Activated naive CD4-positive, alpha-beta T cell treated with anti-CD3 and anti-CD28 coated beads, Interleukin-2, amount 10 ng/mL, durations not matched to agents 7 days and 5 days (primary cell): ENCODE measurements at regions not wholly inside any gene's neighbourhood (a gene's known extent, or its start where the extent isn't known, plus 50 kb on each side); places are given as distances from the start of the nearest gene placed in this dataset.

Experiments
- CTCF ChIA-PET: fragments of 350-600 bp; sonication (Branson Sonifier 250); formaldehyde crosslinking; loops from one replicate; lab custom pipeline; 2021; ENCODE audit warnings: antibody characterized with exemption; lab: Charles Lee
- DNase-seq: peaks from one replicate; pipeline ENCODE4 v3.0.0-alpha.2; 2020
- H3K27ac Mint-ChIP-seq: one replicate; pipeline ENCODE4 v1.8.0; 2021; ENCODE audit warnings: mild to moderate bottlenecking, moderate library complexity, mixed read lengths
- H3K27me3 Mint-ChIP-seq: one replicate; pipeline ENCODE4 v1.8.0; 2021; ENCODE audit warnings: mild to moderate bottlenecking, mixed read lengths
- H3K36me3 Mint-ChIP-seq: one replicate; pipeline ENCODE4 v1.8.0; 2021; ENCODE audit warnings: mixed read lengths
- H3K4me1 Mint-ChIP-seq: one replicate; pipeline ENCODE4 v1.8.0; 2021; ENCODE audit warnings: mixed read lengths
- H3K4me3 Mint-ChIP-seq: one replicate; pipeline ENCODE4 v1.8.0; 2021; ENCODE audit warnings: mild to moderate bottlenecking, moderate library complexity, mixed read lengths
- H3K9me3 Mint-ChIP-seq: one replicate; pipeline ENCODE4 v1.8.0; 2021; ENCODE audit warnings: mixed read lengths

DNA sequence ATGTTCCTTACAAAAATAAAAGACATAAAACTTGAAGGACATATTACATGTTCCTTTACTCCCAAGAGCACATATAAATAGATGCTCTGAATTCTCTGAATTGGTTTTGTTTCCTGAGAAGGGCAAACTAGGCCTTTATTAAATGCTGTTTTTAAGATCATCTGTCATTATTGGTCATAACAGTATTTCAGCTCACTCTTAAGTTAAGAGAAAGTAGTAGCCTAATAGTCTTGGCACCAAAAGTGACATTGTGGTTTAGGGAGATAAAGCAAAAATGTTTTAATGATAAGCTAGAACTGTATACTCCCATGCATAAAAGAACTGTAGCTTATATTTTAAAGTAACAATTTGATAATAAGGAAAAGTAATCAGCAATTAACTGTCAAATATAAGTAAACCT, 361.1 kb upstream of the PTCHD4 start:
- CTCF ChIA-PET, result interaction anchor here (1.0 kb wide), 1 partner anchor 19 kb away, joined by 4 read pairs; no protein-coding TSS in a partner anchor
- Mint-ChIP-seq H3K36me3 (no peaks in the 10 kb centered on the region), H3K9me3 (no peaks in the 10 kb centered on the region), H3K4me1 (no peaks in the 10 kb centered on the region), H3K27ac (no peak overlapping the region), H3K4me3 (no peak overlapping the region), H3K27me3 (no peaks in the 10 kb centered on the region)
- DNase-seq, result no peak

DNA sequence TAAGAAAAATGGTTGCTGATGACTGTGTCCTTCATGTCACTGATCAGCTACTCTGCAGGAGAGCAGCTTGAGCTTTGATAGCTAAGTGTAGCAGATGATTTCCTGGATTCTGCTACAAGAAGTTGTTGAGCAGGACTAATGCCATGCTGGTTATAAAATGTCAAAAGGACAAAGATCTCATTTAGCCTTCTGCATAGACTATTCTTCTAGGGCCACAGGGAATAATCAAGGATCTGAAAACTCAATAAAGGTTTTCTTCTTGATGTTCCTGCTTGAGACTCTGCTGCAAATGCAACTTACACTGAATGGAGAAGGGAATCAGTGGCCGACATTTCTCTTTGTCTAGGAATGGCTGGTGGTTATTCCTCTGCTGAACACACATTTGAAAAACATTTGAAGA, 360.3 kb upstream of the PTCHD4 start:
- Mint-ChIP-seq H3K27ac (no peak overlapping the region), H3K4me1 (no peaks in the 10 kb centered on the region), H3K4me3 (no peak overlapping the region), H3K9me3 (no peaks in the 10 kb centered on the region), H3K36me3 (no peaks in the 10 kb centered on the region), H3K27me3 (no peaks in the 10 kb centered on the region)
- CTCF ChIA-PET, result no interaction called here
- no peak for DNase-seq

DNA sequence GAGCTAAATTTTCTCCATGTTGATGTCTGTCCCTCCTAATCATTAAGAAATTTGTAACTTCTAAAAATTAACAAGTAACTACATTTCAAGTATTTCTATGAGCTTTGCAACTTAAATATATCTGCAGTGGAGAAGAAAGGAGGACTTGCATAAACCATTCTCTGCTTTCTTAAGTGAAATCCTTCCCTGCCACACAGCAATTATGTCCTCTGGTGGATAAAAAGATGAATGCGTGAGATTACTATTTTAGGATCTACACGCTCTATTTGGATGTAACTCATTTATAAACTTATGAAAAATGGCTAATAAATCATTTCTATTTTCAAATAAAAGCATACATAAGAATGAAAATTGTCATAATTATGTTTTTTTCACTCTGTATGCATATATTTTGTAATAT, 338.0 kb upstream of the PTCHD4 start:
- H3K4me3 Mint-ChIP-seq, result no peak overlapping the region
- no peaks in the 10 kb centered on the region for H3K36me3 Mint-ChIP-seq
- H3K4me1 Mint-ChIP-seq, result no peaks in the 10 kb centered on the region
- CTCF ChIA-PET, result no interaction called here
- no peaks in the 10 kb centered on the region for H3K27me3 Mint-ChIP-seq
- H3K9me3 Mint-ChIP-seq, result peaks cover 16% of the 10 kb centered on the region
- DNase-seq, result no peak
- H3K27ac Mint-ChIP-seq, result no peak overlapping the region

DNA sequence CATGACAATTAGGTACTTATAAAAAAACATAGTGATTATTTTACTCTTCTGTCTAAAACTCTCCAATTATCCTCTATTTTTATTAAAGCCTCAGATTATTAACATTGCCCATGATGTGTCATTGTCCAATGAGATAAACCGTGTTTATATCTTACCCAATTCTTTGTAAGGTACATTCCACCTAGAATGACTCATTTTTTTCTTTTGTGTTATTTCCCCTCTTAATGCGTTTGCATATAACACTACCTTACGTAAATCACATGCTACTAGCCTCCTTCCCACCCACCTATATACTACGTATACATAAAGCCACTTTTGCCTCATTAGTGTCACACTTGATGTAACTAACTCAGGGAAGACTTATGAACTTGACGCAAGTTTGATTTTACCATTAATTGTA, 336.3 kb upstream of the PTCHD4 start:
- Mint-ChIP-seq H3K27ac (no peak overlapping the region), H3K4me1 (no peaks in the 10 kb centered on the region)
- CTCF ChIA-PET, result no interaction called here

DNA sequence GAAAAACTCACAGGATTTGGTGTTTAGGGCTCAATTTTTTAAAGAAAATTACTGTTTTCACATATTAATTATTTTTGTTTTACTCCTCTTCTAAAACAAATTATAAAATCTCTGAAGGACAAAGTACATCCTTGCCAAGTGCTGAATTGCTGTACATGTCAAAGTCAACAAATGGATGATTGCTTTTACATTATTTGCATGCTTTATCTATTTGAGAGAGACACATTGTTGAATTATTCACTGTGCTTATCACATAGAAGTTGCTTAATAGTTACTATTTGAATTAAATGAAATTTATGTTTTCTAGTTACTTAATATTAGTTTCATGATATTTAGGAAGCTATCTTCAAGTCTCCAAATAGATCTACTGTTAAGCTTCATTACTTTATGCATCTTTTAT, 318.6 kb upstream of the PTCHD4 start:
- Mint-ChIP-seq H3K36me3 (no peaks in the 10 kb centered on the region), H3K27me3 (no peaks in the 10 kb centered on the region), H3K27ac (no peak overlapping the region), H3K9me3 (peaks cover 1% of the 10 kb centered on the region), H3K4me3 (no peak overlapping the region), H3K4me1 (no peaks in the 10 kb centered on the region)
- no peak for DNase-seq
- CTCF ChIA-PET, result no interaction called here

More for the DNA sequence above, 336.3 kb upstream of the PTCHD4 start:
- Mint-ChIP-seq H3K9me3 (peaks cover 12% of the 10 kb centered on the region), H3K27me3 (no peaks in the 10 kb centered on the region), H3K36me3 (no peaks in the 10 kb centered on the region), H3K4me3 (no peak overlapping the region)
- no peak for DNase-seq

DNA sequence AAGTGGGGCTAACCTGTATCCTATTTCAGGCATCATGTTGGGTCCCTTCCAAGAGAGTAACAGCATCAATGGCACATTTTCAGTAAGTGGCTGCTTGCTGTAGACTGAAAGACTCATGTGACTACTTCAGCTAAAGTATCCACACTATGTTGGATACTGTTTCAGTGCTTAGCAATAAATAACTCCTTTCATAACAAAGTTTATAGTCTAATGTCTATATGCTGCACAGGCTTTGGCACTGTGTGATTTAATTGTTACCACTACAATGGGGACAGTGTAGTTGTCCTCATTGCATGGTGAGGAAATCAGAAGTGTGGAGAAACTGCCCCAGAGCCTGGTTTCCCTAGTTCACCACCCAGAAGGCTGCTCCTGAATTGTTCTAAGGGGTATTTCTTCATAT, 318.0 kb upstream of the PTCHD4 start:
- no peak for DNase-seq
- Mint-ChIP-seq H3K36me3 (no peaks in the 10 kb centered on the region), H3K27ac (no peak overlapping the region), H3K27me3 (no peaks in the 10 kb centered on the region), H3K9me3 (peaks cover 1% of the 10 kb centered on the region), H3K4me3 (no peak overlapping the region), H3K4me1 (no peaks in the 10 kb centered on the region)
- CTCF ChIA-PET, result no interaction called here

DNA sequence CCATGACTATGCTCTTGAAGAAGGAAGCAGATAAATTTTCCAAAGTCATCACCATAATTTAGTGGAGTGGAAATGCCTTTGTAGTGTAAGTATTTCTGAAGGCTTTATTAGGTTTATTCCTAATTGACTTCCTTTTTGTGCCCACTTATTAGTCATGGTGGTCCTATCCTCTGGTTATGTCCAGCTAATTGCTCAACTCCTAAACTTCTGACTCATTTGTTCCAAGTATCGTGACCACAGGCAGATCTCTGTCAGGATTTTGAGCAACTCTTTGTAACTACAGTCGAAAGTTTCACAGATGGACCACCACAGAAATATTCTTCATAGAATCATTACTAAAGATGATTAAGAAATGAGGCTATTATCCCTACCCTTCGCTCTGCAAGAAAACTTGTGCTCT, 315.6 kb upstream of the PTCHD4 start:
- Mint-ChIP-seq H3K4me1 (no peaks in the 10 kb centered on the region), H3K9me3 (peaks cover 4% of the 10 kb centered on the region), H3K4me3 (no peak overlapping the region), H3K27ac (no peak overlapping the region), H3K27me3 (no peaks in the 10 kb centered on the region), H3K36me3 (no peaks in the 10 kb centered on the region)
- no peak for DNase-seq
- CTCF ChIA-PET, result no interaction called here

DNA sequence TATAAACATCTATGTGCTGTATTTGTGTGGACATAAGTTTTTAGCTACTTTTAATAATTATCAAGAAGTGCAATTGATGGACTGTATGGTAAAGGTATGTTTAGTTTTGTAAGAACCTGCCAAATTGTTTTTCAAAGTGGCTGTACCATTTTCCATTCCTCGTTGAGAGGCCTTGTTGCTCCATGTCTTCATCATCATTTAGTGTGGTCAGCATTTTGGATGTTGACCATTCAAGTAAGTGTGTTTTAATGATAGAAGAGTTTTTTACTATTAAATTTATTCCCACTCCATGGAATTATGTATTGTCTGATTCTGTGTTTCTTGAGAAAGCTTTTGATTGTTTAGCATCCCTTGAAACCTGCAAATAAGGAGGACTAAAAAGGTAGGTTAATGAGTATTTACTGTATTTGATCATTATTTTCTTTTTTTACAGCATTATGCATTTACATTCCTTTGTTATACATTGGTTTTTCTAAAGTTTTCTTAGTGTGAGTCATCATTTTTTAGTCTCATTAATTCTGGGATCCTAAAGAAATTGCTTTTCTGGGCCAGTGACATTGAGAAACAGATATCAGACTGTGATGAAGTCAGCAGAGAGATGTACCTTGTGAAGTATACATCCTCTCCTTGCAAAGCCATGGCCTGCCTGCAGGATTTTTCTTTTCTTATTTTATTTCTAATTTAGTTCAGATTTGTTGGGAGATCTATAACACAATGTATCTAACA, 312.8 kb upstream of the PTCHD4 start:
- CTCF ChIA-PET, result no interaction called here
- no peaks in the 10 kb centered on the region for H3K27me3 Mint-ChIP-seq
- H3K4me1 Mint-ChIP-seq, result no peaks in the 10 kb centered on the region
- H3K36me3 Mint-ChIP-seq, result no peaks in the 10 kb centered on the region
- no peak overlapping the region for H3K27ac Mint-ChIP-seq
- no peak overlapping the region for H3K4me3 Mint-ChIP-seq
- DNase-seq, result no peak
- H3K9me3 Mint-ChIP-seq, result peaks cover 2% of the 10 kb centered on the region

DNA sequence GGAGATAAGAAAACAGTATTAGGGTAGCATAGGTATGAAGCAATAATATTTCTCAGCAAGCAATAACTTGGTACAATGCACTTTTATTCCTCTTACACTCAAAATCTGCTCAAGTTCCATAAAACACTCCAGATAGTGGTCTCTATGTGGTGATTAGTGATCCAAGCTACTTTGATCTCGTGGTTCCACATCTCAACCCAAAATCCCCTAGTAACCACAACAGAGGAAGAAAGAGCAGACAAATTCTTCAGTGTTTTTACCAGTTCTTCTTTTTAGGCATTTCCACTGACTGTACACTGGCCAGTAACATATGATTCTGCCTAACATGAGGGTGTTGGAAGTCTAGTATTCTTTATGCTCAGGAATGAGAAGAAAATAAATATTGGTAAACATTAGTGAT, 309.0 kb upstream of the PTCHD4 start:
- H3K9me3 Mint-ChIP-seq, result peaks cover 2% of the 10 kb centered on the region
- no peaks in the 10 kb centered on the region for H3K4me1 Mint-ChIP-seq

DNA sequence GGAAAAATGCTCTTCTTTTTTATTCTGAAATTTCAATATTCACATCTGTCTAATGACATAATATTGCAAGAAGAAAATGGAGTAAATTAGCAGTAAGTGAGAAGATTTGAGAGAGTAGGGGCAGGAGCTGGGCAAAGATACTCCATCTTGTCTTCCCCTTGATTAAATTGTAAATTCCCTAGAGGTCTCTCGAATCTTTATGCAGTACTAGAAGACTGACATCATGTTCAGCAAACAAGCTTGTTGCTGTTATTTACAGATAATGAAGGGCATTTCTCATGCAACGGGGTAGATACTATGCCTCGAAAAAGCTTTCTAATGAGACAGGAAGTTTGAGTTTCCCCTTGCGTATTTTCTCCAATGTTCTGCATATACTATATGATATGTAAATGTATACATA, 306.9 kb upstream of the PTCHD4 start:
- Mint-ChIP-seq H3K36me3 (no peaks in the 10 kb centered on the region), H3K27ac (no peak overlapping the region), H3K9me3 (peaks cover 2% of the 10 kb centered on the region), H3K4me3 (no peak overlapping the region), H3K27me3 (no peaks in the 10 kb centered on the region), H3K4me1 (no peaks in the 10 kb centered on the region)
- DNase-seq, result no peak
- CTCF ChIA-PET, result no interaction called here

More for the DNA sequence above, 309.0 kb upstream of the PTCHD4 start:
- no peak overlapping the region for H3K27ac Mint-ChIP-seq
- H3K4me3 Mint-ChIP-seq, result no peak overlapping the region
- CTCF ChIA-PET, result no interaction called here
- H3K36me3 Mint-ChIP-seq, result no peaks in the 10 kb centered on the region
- H3K27me3 Mint-ChIP-seq, result no peaks in the 10 kb centered on the region
- DNase-seq, result no peak

DNA sequence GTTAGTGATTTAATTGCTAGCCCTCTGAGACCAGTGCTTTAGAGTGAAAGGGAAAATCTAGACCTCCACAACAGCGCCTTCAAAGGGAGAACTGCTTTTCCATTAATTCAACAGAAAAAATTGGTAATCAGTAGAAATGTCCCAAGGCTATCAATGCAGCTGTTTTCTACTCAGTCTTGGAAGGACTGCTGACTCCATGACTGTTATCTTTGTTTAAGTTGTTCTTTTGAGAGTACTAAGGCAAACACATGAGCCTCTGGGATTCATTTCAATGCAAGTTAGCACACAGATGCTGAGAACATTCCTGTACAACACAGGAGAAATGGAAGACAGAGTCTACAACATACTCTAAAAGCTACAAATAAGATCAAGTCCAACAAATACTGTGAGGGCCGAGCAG, 301.7 kb upstream of the PTCHD4 start:
- Mint-ChIP-seq H3K9me3 (peaks cover 11% of the 10 kb centered on the region), H3K36me3 (no peaks in the 10 kb centered on the region), H3K4me3 (no peak overlapping the region), H3K27ac (no peak overlapping the region), H3K4me1 (no peaks in the 10 kb centered on the region), H3K27me3 (no peaks in the 10 kb centered on the region)
- no peak for DNase-seq
- CTCF ChIA-PET, result no interaction called here

DNA sequence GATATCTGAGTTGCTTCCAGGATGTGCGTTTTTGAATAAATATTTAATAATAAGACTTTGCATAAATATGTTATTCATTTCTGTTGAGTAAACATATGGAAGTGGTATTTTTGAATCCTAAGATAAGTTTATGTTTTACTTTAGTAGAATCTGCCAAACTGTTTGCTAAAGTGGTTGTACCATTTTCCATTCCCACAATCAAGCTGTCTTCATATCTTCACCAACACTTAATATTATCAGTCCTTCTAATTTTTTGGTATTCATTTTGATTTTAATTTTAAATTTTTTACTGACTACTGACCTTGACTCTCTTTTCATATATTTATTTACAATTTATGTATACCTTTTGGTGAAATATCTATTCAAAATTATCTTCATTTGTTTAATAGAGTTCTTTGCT, 293.9 kb upstream of the PTCHD4 start:
- Mint-ChIP-seq H3K36me3 (no peaks in the 10 kb centered on the region), H3K9me3 (peaks cover 2% of the 10 kb centered on the region), H3K4me3 (no peak overlapping the region), H3K4me1 (no peaks in the 10 kb centered on the region), H3K27me3 (no peaks in the 10 kb centered on the region), H3K27ac (no peak overlapping the region)
- CTCF ChIA-PET, result no interaction called here
- DNase-seq, result no peak

DNA sequence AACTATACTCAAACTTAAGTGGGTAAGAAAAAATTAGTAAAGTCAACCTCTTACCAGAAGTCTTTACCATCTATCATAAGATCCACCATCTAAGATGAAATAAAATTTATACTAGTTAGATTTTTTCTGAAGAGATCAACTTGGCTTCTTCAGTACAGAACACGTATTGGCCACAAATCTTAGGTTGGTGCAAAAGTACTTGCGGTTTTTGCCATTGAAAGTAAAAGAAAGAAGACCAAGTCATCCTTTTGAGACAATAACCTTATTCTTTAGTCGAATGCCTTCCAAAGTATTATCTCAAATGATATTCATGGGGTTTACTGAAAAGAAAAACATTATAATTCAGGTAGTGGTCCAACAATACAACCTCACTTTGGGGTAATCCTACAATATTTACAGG, 292.6 kb upstream of the PTCHD4 start:
- Mint-ChIP-seq H3K4me1 (no peaks in the 10 kb centered on the region), H3K27ac (no peak overlapping the region), H3K4me3 (no peak overlapping the region), H3K9me3 (peaks cover 3% of the 10 kb centered on the region), H3K36me3 (no peaks in the 10 kb centered on the region), H3K27me3 (no peaks in the 10 kb centered on the region)
- CTCF ChIA-PET, result no interaction called here
- no peak for DNase-seq

DNA sequence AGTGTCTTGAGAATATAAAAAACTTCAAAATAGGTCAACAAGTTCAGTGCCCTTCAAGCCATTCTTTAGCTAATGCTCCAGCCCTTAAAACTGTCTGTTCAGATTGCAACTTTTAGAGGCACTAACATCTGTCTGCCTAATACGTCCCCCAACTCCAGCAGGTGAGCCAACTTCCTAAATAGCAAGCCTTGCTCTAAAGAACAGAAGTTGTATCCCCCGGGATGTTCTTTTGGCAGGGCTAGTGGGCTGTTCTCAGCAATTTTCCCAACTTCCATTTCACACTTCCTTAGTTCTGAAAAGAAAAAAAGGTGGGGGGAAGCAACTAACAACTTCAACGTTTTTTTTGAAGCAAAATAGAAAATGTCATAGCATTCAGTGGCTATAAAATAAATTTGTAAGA, 290.0 kb upstream of the PTCHD4 start:
- Mint-ChIP-seq H3K4me1 (no peaks in the 10 kb centered on the region), H3K27me3 (no peaks in the 10 kb centered on the region)
- CTCF ChIA-PET, result no interaction called here

DNA sequence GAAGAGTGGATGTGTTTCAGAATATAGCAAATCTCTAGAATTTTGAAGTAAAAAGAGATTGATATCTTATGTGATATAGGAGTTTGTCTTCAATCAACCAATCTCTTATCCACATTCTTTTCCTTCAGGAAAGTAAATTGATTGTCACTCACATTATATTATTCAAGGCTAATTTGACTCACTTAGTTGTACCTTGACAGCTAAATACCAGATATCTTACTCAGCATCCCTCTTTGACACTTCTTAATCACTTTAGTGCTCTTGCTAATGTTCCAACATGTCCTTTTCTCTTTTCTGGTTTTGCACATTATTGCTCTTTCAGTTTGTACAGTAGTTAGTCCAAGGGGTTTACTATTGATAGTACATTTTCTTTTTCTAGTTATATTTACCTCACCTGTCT, 286.9 kb upstream of the PTCHD4 start:
- H3K9me3 Mint-ChIP-seq, result peaks cover 5% of the 10 kb centered on the region
- H3K4me3 Mint-ChIP-seq, result no peak overlapping the region
- CTCF ChIA-PET, result no interaction called here
- DNase-seq, result no peak
- no peak overlapping the region for H3K27ac Mint-ChIP-seq
- no peaks in the 10 kb centered on the region for H3K36me3 Mint-ChIP-seq
- H3K4me1 Mint-ChIP-seq, result no peaks in the 10 kb centered on the region
- H3K27me3 Mint-ChIP-seq, result no peaks in the 10 kb centered on the region

More for the DNA sequence above, 290.0 kb upstream of the PTCHD4 start:
- Mint-ChIP-seq H3K27ac (no peak overlapping the region), H3K9me3 (peaks cover 3% of the 10 kb centered on the region), H3K4me3 (no peak overlapping the region), H3K36me3 (no peaks in the 10 kb centered on the region)
- DNase-seq, result no peak
